GM12878 (cell line): ENCODE measurements at regions not wholly inside any gene's neighbourhood (a gene's known extent, or its start where the extent isn't known, plus 50 kb on each side); places are given as distances from the start of the nearest gene placed in this dataset.
"Not testable (repeated sequence)": the region's sequence is repeated elsewhere in the genome, so short reads cannot be mapped to it uniquely, and the experiment has no call there.

ENCODE experiments used
- ATAC-seq: fragments of 200-7000 bp; cut with Tn5 transposase; 3 replicates; pipeline ENCODE4 v1.9.1; 2020; ENCODE audit warnings: mild to moderate bottlenecking, moderate library complexity
- BruUV-seq: library from RNA; stranded (reverse); fragments of 400-500 nt; replicated peaks from 2 replicates; lab custom pipeline; 2021; lab: Mats Ljungman, UMichigan
- CTCF ChIA-PET: fragments of 300-600 bp; sonication (Branson Sonifier 250); formaldehyde crosslinking; extraction: SDS; loops from one replicate; lab custom pipeline; 2021; ENCODE audit warnings: inconsistent platforms; lab: Yijun Ruan, JAX
- POLR2A ChIA-PET: fragments of 350-600 bp; formaldehyde crosslinking; extraction: SDS; loops from one replicate; lab custom pipeline; 2021; ENCODE audit warnings: inconsistent platforms; lab: Charles Lee
- RAD21 ChIA-PET: fragments of 300-600 bp; sonication (Branson Sonifier 250); formaldehyde crosslinking; loops from one replicate; lab custom pipeline; 2023; ENCODE audit warnings: antibody characterized with exemption; ENCODE audit not compliant: unreplicated experiment; lab: Charles Lee
- SMC1A ChIA-PET: fragments of 300-600 bp; sonication (Branson Sonifier 250); formaldehyde crosslinking; loops from one replicate; lab custom pipeline; 2023; ENCODE audit not compliant: unreplicated experiment, uncharacterized antibody; lab: Charles Lee
- DNase-seq: peaks from one replicate; pipeline ENCODE4 v3.0.0-alpha.2; 2011; ENCODE audit warnings: low read depth, low spot score
- FAIRE-seq: peaks from 3 replicates; lab custom pipeline; 2011; peaks lifted over from hg19 to GRCh38; lab: Jason Lieb, UNC
- H2AFZ ChIP-seq: 2 replicates; pipeline ENCODE4 v1.6.0; 2011; ENCODE audit warnings: low read depth, low read length, control low read depth; ENCODE audit not compliant: control insufficient read depth
- H3K27ac ChIP-seq: 2 replicates; pipeline ENCODE4 v1.5.1; 2011; ENCODE audit warnings: control low read depth; ENCODE audit not compliant: control insufficient read depth, insufficient read depth
- H3K27me3 ChIP-seq, 2 experiments: replicated peaks in 1 of 2; 2 replicates each; pipeline versions ENCODE4 v1.6.0 to v1.6.1; 2011; ENCODE audit warnings: low read length in 1 of 2; ENCODE audit not compliant: control insufficient read depth in 2 of 2, insufficient read depth in 2 of 2
- H3K36me3 ChIP-seq, 2 experiments: 2 replicates each; pipeline ENCODE4 v1.5.1; 2011; ENCODE audit warnings: low read length in 1 of 2; ENCODE audit not compliant: control insufficient read depth in 2 of 2, insufficient read depth in 2 of 2
- H3K4me1 ChIP-seq: 2 replicates; pipeline ENCODE4 v1.6.1; 2011; ENCODE audit warnings: mild to moderate bottlenecking, low read length, moderate library complexity, mixed read lengths; ENCODE audit not compliant: control insufficient read depth, insufficient read depth
- H3K4me2 ChIP-seq: 2 replicates; pipeline ENCODE4 v1.6.0; 2011; ENCODE audit warnings: control low read depth; ENCODE audit not compliant: control insufficient read depth, insufficient read depth
- H3K4me3 ChIP-seq: fragments of 200-600 bp; sonication (generic); 2 replicates; pipeline ENCODE4 v1.5.1; 2016
- H3K79me2 ChIP-seq: 2 replicates; pipeline ENCODE4 v1.6.0; 2011; ENCODE audit warnings: low read length; ENCODE audit not compliant: control insufficient read depth, insufficient read depth
- H3K9ac ChIP-seq: 2 replicates; pipeline ENCODE4 v1.8.0; 2011; ENCODE audit warnings: low read length, control low read depth, mixed read lengths; ENCODE audit not compliant: control insufficient read depth, insufficient read depth
- H3K9me3 ChIP-seq: replicated peaks from 3 replicates; pipeline ENCODE4 v1.5.1; 2011; ENCODE audit warnings: mild to moderate bottlenecking, low read length; ENCODE audit not compliant: control insufficient read depth, insufficient read depth
- H4K20me1 ChIP-seq: 2 replicates; pipeline ENCODE4 v1.6.0; 2011; ENCODE audit not compliant: control insufficient read depth, insufficient read depth
- CHD1 ChIP-seq: IDR thresholded peaks from 2 replicates; pipeline ENCODE4 v1.6.1; 2012; ENCODE audit warnings: low read depth, low read length, improper control_type of control experiment
- RB1 ChIP-seq: fragments of 450-650 bp; formaldehyde crosslinking; IDR thresholded peaks from 2 replicates; pipeline ENCODE4 v1.6.1; 2017; ENCODE audit warnings: mild to moderate bottlenecking, borderline replicate concordance
- REST ChIP-seq: IDR thresholded peaks from 2 replicates; pipeline ENCODE4 v1.6.1; 2012; ENCODE audit warnings: mild to moderate bottlenecking, low read depth, low read length
- SMC3 ChIP-seq: IDR thresholded peaks from 2 replicates; pipeline ENCODE4 v1.6.1; 2011; ENCODE audit warnings: low read length, improper control_type of control experiment, borderline replicate concordance
- YBX1 ChIP-seq: fragments of 450-650 bp; IDR thresholded peaks from 2 replicates; pipeline ENCODE4 v1.6.1; 2016; ENCODE audit warnings: antibody characterized with exemption
- ZNF592 ChIP-seq: fragments of 450-650 bp; IDR thresholded peaks from 2 replicates; pipeline ENCODE4 v1.6.1; 2017; ENCODE audit warnings: mild to moderate bottlenecking, moderate library complexity
- whole genome bisulfite sequencing: methylation state at CpG from one replicate; pipeline ENCODE4 v1.1.6; 2016; ENCODE audit warnings: low lambda C conversion rate; ENCODE audit not compliant: insufficient replicate concordance, insufficient coverage; ENCODE audit errors: missing lambda C conversion rate; 5-methylcytosine and 5-hydroxymethylcytosine counted together
- in situ Hi-C: fragments of 300-500 bp; cut with MboI; formaldehyde crosslinking; loops from 9 replicates; pipeline ENCODE4 v1.14.3; 2018; ENCODE audit warnings: mixed read lengths
- intact Hi-C: fragments of 100-400 bp; cut with micrococcal nuclease; formaldehyde crosslinking; loops from one replicate; pipeline ENCODE4 v1.14.2; 2022; ENCODE audit not compliant: unreplicated experiment

- DNase-seq, H3K27ac ChIP-seq, in situ Hi-C loops, H4K20me1 ChIP-seq, H3K4me2 ChIP-seq, H2AFZ ChIP-seq, CTCF ChIA-PET, ATAC-seq, RAD21 ChIA-PET, H3K4me1 ChIP-seq, FAIRE-seq, intact Hi-C loops, H3K4me3 ChIP-seq, H3K79me2 ChIP-seq, H3K9ac ChIP-seq, H3K27me3 ChIP-seq, POLR2A ChIA-PET, H3K36me3 ChIP-seq, BruUV-seq, SMC1A ChIA-PET, H3K9me3 ChIP-seq: not testable (repeated sequence)
- 34% methylated on average over 7 of the region's 7 CpGs for WGBS
Measured at GRCh38 chr3:159510988-159511387, 477.6 kb upstream of the IL12A start.

GRCh38 chr3:159513444-159513843 lies 475.2 kb upstream of the IL12A start:
- FAIRE-seq (no peak), DNase-seq (no peak), ATAC-seq (no peak)
- Histone ChIP-seq H3K4me2 (no peak overlapping the region), H3K36me3 (no peaks in the 10 kb centered on the region), H2AFZ (no peak overlapping the region), H3K9me3 (no peaks in the 10 kb centered on the region), H3K27ac (no peak overlapping the region), H3K4me1 (no peaks in the 10 kb centered on the region), H3K4me3 (no peak overlapping the region), H3K9ac (no peak overlapping the region), H4K20me1 (no peaks in the 10 kb centered on the region), H3K79me2 (no peaks in the 10 kb centered on the region), H3K27me3 (no peaks in the 10 kb centered on the region)
- TF ChIP-seq YBX1 (no peak), CHD1 (no peak), REST (no peak), RB1 (no peak), SMC3 (no peak), ZNF592 (no peak)
- ChIA-PET CTCF (no interaction called here), POLR2A (no interaction called here), RAD21 (no interaction called here), SMC1A (no interaction called here)
- intact Hi-C loops (no loop called here), in situ Hi-C loops (no loop called here)
- no TSS peak for BruUV-seq
- 34% methylated on average over 6 of the region's 6 CpGs for WGBS
